GM12878 (cell line): ENCODE measurements at regions not wholly inside any gene's neighbourhood (a gene's known extent, or its start where the extent isn't known, plus 50 kb on each side); places are given as distances from the start of the nearest gene placed in this dataset.

ENCODE experiments used
- CREB1 ChIP-seq: IDR thresholded peaks from 2 replicates; pipeline ENCODE4 v1.6.1; 2012; ENCODE audit warnings: low read depth, mild to moderate bottlenecking, inconsistent platforms
- CTCF ChIP-seq, 3 experiments: IDR thresholded peaks in 2 of 3; conservative IDR thresholded peaks in 1 of 3; 2 replicates each; pipeline ENCODE4 v1.5.1; 2011; ENCODE audit warnings: low read depth in 3 of 3, low read length in 3 of 3, mild to moderate bottlenecking in 3 of 3, control low read depth in 2 of 3, moderate library complexity in 2 of 3, inconsistent platforms in 1 of 3, mixed read lengths in 1 of 3; ENCODE audit not compliant: control insufficient read depth in 2 of 3, insufficient read depth in 1 of 3; ENCODE audit errors: extremely low read depth in 1 of 3
- EP300 ChIP-seq, 2 experiments: fragments of 150-350 bp in 1 of 2; IDR thresholded peaks; 2 replicates each; pipeline ENCODE4 v1.6.1; 2011 to 2012; ENCODE audit warnings: low read depth in 2 of 2, low read length in 2 of 2, borderline replicate concordance in 1 of 2, improper control_type of control experiment in 1 of 2, inconsistent platforms in 1 of 2; ENCODE audit not compliant: control insufficient read depth in 1 of 2
- KDM1A ChIP-seq: fragments of 200-600 bp; sonication (generic); IDR thresholded peaks from 2 replicates; pipeline ENCODE4 v1.6.1; 2016; ENCODE audit warnings: borderline replicate concordance
- MYC ChIP-seq: IDR thresholded peaks from 2 replicates; pipeline ENCODE4 v1.6.1; 2011; ENCODE audit warnings: mild to moderate bottlenecking, low read length, moderate library complexity, inconsistent platforms; ENCODE audit not compliant: insufficient read depth, insufficient replicate concordance, insufficient read length, severe bottlenecking
- POLR2AphosphoS2 ChIP-seq: IDR thresholded peaks from 2 replicates; pipeline ENCODE4 v1.6.1; 2011; ENCODE audit warnings: low read depth, mild to moderate bottlenecking, low read length, improper control_type of control experiment, moderate library complexity
- RBBP5 ChIP-seq: fragments of 200-600 bp; sonication (generic); conservative IDR thresholded peaks from 2 replicates; pipeline ENCODE4 v1.6.1; 2016
- SMC3 ChIP-seq: IDR thresholded peaks from 2 replicates; pipeline ENCODE4 v1.6.1; 2011; ENCODE audit warnings: low read length, improper control_type of control experiment, borderline replicate concordance
- SREBF2 ChIP-seq: IDR thresholded peaks from 2 replicates; pipeline ENCODE4 v1.6.1; 2012; ENCODE audit warnings: mild to moderate bottlenecking, low read length

GRCh38 chr13:70394031-70394548, 285.8 kb upstream of the KLHL1 start:
- no peak for TF ChIP-seq POLR2AphosphoS2
- TF ChIP-seq CTCF (IDR thresholded peaks at IDR 0.05 in 2 of 3, conservative IDR thresholded peaks at IDR 0.05 in 1 of 3; ENCODE audit: control insufficient read depth in 2 of 3, extremely low read depth in 1 of 3, insufficient read depth in 1 of 3, low read depth in 3 of 3, low read length in 3 of 3): no peak
- TF ChIP-seq SREBF2: no peak
- TF ChIP-seq EP300 (IDR thresholded peaks at IDR 0.05; ENCODE audit: borderline replicate concordance in 1 of 2, control insufficient read depth in 1 of 2, low read depth in 2 of 2, low read length in 2 of 2): no peak
- no peak for TF ChIP-seq KDM1A
- no peak for TF ChIP-seq MYC
- no peak for TF ChIP-seq CREB1
- no peak for TF ChIP-seq RBBP5
- no peak for TF ChIP-seq SMC3
